GM12875 (cell line): ENCODE measurements at regions not wholly inside any gene's neighbourhood (a gene's known extent, or its start where the extent isn't known, plus 50 kb on each side); places are given as distances from the start of the nearest gene placed in this dataset.

Experiments
- H3K4me3 ChIP-seq: one replicate; pipeline ENCODE4 v1.5.1; 2011; ENCODE audit warnings: low read depth, low read length, control low read depth
- TF ChIP-seq, protein P1 (sequence below): IDR thresholded peaks from 2 replicates; pipeline ENCODE4 v1.5.1; 2011; ENCODE audit warnings: low read depth, mild to moderate bottlenecking, control low read depth, inconsistent platforms, low read length, moderate library complexity, borderline replicate concordance; ENCODE audit not compliant: insufficient read depth

- no peak overlapping the region for H3K4me3 ChIP-seq
- TF ChIP-seq, protein P1, sequence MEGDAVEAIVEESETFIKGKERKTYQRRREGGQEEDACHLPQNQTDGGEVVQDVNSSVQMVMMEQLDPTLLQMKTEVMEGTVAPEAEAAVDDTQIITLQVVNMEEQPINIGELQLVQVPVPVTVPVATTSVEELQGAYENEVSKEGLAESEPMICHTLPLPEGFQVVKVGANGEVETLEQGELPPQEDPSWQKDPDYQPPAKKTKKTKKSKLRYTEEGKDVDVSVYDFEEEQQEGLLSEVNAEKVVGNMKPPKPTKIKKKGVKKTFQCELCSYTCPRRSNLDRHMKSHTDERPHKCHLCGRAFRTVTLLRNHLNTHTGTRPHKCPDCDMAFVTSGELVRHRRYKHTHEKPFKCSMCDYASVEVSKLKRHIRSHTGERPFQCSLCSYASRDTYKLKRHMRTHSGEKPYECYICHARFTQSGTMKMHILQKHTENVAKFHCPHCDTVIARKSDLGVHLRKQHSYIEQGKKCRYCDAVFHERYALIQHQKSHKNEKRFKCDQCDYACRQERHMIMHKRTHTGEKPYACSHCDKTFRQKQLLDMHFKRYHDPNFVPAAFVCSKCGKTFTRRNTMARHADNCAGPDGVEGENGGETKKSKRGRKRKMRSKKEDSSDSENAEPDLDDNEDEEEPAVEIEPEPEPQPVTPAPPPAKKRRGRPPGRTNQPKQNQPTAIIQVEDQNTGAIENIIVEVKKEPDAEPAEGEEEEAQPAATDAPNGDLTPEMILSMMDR, result no peak
These were observed 354.3 kb downstream of the MN1 start for GRCh38 chr22:27447289-27447688.

- TF ChIP-seq, protein P1, result no peak
- no peak overlapping the region for H3K4me3 ChIP-seq
These were observed 351.1 kb downstream of the MN1 start for GRCh38 chr22:27450448-27450847.

DNA sequence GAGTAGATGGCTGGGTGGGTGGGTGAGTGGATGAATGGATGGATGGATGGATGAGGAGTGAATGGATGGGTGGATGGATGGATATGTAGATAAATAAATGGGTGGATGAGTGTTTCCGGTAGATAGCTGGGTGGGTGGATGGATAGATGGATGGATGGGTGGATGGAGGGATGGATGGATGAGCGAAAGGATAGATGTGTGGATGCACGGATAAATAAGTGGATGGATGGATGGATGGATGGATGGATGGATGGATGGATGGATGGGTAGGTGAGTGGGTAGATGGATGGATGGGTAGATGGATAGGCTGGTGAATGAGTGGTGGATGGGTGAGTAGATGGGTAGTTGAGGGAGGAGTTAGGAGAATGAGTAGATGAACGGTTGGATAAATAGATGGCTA is 349.3 kb downstream of the MN1 start:
- TF ChIP-seq, protein P1, result no peak
- H3K4me3 ChIP-seq, result no peak overlapping the region

- TF ChIP-seq, protein P1, result no peak
- H3K4me3 ChIP-seq, result no peak overlapping the region
These were observed 348.6 kb downstream of the MN1 start for GRCh38 chr22:27452922-27453321.

GRCh38 chr22:27453725-27454124 is 347.8 kb downstream of the MN1 start:
- TF ChIP-seq, protein P1, result no peak

DNA sequence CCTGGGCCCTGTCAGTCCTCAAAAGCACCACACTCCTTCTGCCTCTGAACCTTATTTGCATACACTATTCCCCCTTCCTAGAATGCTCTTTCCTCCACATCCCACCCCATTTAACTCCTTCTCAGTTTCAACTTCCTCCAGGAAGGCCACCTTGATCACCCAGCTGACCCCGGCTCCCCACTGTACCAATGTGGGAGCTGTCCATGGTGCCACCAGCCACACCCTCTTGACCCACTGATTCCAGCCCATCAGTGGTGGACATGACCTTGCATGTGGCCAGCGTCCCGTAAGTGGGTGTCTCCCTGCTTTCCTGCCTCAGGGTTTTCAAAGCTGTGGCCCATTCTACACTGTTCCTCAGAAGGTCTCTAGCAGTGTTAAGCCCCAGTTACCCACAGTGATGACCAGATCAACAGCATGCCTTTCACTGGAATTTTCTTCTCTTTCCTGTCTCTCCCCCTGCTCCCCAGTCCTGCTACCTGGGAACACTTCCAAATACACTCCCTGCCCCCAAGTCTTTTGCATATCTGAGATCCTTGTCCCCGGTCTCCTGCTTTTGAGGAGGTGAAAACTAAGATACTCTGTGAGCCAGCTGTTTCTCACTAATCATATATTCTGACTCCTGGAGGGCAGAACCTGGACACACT is 346.6 kb downstream of the MN1 start:
- TF ChIP-seq, protein P1, result no peak
- no peak overlapping the region for H3K4me3 ChIP-seq

More at GRCh38 chr22:27453725-27454124, 347.8 kb downstream of the MN1 start:
- H3K4me3 ChIP-seq, result no peak overlapping the region

DNA sequence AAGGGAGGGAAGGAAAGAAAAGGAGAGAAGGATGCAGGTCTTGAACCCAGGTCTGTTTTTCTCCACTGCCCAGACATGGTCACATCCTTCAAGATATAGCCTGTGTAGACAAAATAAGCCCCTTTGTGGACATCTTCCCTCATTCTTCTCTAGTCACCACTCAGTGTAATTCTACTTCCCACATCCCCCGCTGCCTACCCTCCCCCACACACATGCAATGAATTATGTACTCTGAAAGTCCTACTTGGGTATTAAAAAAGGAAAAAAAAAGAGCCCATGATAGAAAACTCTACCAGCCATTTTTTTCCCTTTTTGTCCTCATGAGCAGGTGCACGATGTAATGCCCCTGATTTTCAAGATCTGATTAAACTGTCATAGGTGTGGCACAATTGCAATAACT is 346.0 kb downstream of the MN1 start:
- no peak overlapping the region for H3K4me3 ChIP-seq
- TF ChIP-seq, protein P1, result no peak
